ENCODE measurements at regions not wholly inside any gene's neighbourhood (a gene's known extent, or its start where the extent isn't known, plus 50 kb on each side); places are given as distances from the start of the nearest gene placed in this dataset.

DNA sequence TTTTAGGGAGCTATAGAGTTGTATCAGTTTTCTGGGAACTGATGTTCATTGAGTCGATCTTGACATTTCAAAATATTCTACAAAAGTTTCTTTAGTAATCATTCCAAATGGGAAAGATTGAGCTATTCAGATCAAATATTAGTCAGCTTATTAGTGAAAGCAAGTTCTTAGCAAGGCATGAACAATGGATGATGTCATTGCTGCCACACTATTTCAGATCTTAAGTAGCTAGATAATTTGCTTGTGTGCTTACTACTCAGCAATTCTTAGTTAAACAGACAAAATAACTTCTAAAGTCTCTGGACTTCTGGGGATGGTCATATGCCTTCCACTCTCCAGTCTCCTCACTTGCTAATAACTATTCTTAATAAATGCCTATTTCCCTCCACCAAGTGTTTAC, 69.0 kb upstream of the CDH8 start:
- H3K4me3 ChIP-seq = no peak overlapping the region
- DNase-seq = no peak
- intact Hi-C loops (cut with DNase I; ENCODE audit: low total_unique reads) = no loop called here
- H3K9me3 ChIP-seq = no peaks in the 10 kb centered on the region
- WGBS, 2 donors = 90 to 96% methylated on average over 1 of the region's 1 CpG
- no peak overlapping the region for H3K27ac ChIP-seq
- TF ChIP-seq POLR2A (IDR thresholded peaks at IDR 0.05) = no peak
- TF ChIP-seq CTCF (IDR thresholded peaks at IDR 0.05) = no peak
- no peaks in the 10 kb centered on the region for H3K36me3 ChIP-seq (ENCODE audit: low read depth, missing control alignments)
- no peaks in the 10 kb centered on the region for H3K27me3 ChIP-seq
- H3K4me1 ChIP-seq = no peaks in the 10 kb centered on the region

GRCh38 chr16:62102588-62102987, 66.3 kb upstream of the CDH8 start:
- intact Hi-C loops (cut with DNase I; ENCODE audit: low total_unique reads) = no loop called here
- no peaks in the 10 kb centered on the region for H3K9me3 ChIP-seq
- WGBS, 2 donors = 96 to 97% methylated on average over 1 of the region's 1 CpG
- H3K27me3 ChIP-seq = no peaks in the 10 kb centered on the region
- no peak overlapping the region for H3K4me3 ChIP-seq
- H3K27ac ChIP-seq = no peak overlapping the region
- no peak for TF ChIP-seq POLR2A (IDR thresholded peaks at IDR 0.05)
- no peak for DNase-seq
- H3K36me3 ChIP-seq (ENCODE audit: low read depth, missing control alignments) = no peaks in the 10 kb centered on the region
- no peaks in the 10 kb centered on the region for H3K4me1 ChIP-seq

DNA sequence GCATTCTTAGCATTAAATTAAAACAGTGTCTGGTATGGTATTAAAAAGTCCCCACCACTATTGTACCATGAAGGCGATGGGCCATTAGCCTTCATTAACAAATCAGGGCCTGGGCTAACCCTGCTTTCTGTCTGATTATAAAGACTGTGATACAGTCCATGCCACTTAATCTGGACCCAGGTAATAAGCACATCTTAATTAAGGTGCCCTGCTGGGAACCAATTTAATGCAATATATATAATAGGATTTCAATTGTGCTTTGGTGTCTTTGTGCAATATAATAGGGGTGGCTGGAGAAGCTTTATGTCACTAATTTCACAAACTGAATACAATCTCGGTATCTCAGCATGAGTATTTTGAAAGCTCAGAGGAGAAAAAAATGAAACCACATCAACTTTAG, 64.4 kb upstream of the CDH8 start:
- TF ChIP-seq CTCF (IDR thresholded peaks at IDR 0.05) (no peak), POLR2A (IDR thresholded peaks at IDR 0.05) (no peak)
- Histone ChIP-seq H3K9me3 (no peaks in the 10 kb centered on the region), H3K4me3 (no peak overlapping the region), H3K36me3 (ENCODE audit: low read depth, missing control alignments) (no peaks in the 10 kb centered on the region), H3K27ac (no peak overlapping the region), H3K27me3 (no peaks in the 10 kb centered on the region), H3K4me1 (no peaks in the 10 kb centered on the region)
- intact Hi-C loops (cut with DNase I; ENCODE audit: low total_unique reads) = no loop called here
- no peak for DNase-seq
- WGBS, 2 donors = 47 to 50% methylated on average over 2 of the region's 2 CpGs

- TF ChIP-seq CTCF (IDR thresholded peaks at IDR 0.05) (no peak), POLR2A (IDR thresholded peaks at IDR 0.05) (no peak)
- no peaks in the 10 kb centered on the region for H3K9me3 ChIP-seq
- H3K36me3 ChIP-seq (ENCODE audit: low read depth, missing control alignments) = no peaks in the 10 kb centered on the region
- no peaks in the 10 kb centered on the region for H3K4me1 ChIP-seq
- intact Hi-C loops (cut with DNase I; ENCODE audit: low total_unique reads) = no loop called here
- H3K27me3 ChIP-seq = no peaks in the 10 kb centered on the region
- WGBS, 2 donors = 92 to 95% methylated on average over 4 of the region's 4 CpGs
- no peak for DNase-seq
- no peak overlapping the region for H3K4me3 ChIP-seq
- H3K27ac ChIP-seq = no peak overlapping the region
These were observed 53.5 kb upstream of the CDH8 start for GRCh38 chr16:62089715-62090114.

GRCh38 chr16:62088731-62089410, 52.6 kb upstream of the CDH8 start:
- Histone ChIP-seq H3K27ac (no peak overlapping the region), H3K9me3 (no peaks in the 10 kb centered on the region), H3K4me1 (no peaks in the 10 kb centered on the region), H3K36me3 (ENCODE audit: low read depth, missing control alignments) (no peaks in the 10 kb centered on the region), H3K4me3 (no peak overlapping the region), H3K27me3 (no peaks in the 10 kb centered on the region)
- 78 to 80% methylated on average over 5 of the region's 5 CpGs for WGBS, 2 donors
- intact Hi-C loops (cut with DNase I; ENCODE audit: low total_unique reads) = no loop called here
- no peak for DNase-seq
- no peak for TF ChIP-seq CTCF (IDR thresholded peaks at IDR 0.05)

Small RNAs in the stretch of these regions (small RNA-seq; reads per million reads assigned to genes)
- gene AC009101.1 (0 reads per million in 2 donors), gene AC009161.2 (0 reads per million in 2 donors), gene AC018846.1 (0 reads per million in 2 donors), gene AC138305.3 (0 reads per million in 2 donors), gene RNU6-21P (0 reads per million in 2 donors)

Measured in testis (tissue), 2 donors.